Ectodermal cell (in vitro differentiated cells): ENCODE measurements at regions not wholly inside any gene's neighbourhood (a gene's known extent, or its start where the extent isn't known, plus 50 kb on each side); places are given as distances from the start of the nearest gene placed in this dataset.
"Not testable (repeated sequence)": the region's sequence is repeated elsewhere in the genome, so short reads cannot be mapped to it uniquely, and the experiment has no call there.

Source experiments
- H3K27ac ChIP-seq: 2 replicates; pipeline ENCODE4 v1.7.0; 2013; ENCODE audit warnings: mild to moderate bottlenecking, low read depth, low read length; ENCODE audit not compliant: insufficient read depth, poor library complexity, severe bottlenecking
- H3K27me3 ChIP-seq: 2 replicates; pipeline ENCODE4 v1.7.0; 2013; ENCODE audit warnings: mild to moderate bottlenecking, low read length; ENCODE audit not compliant: insufficient read depth, control insufficient read depth, poor library complexity, severe bottlenecking
- H3K36me3 ChIP-seq: one replicate; pipeline ENCODE4 v1.7.0; 2013; ENCODE audit warnings: low read length; ENCODE audit not compliant: control insufficient read depth, insufficient read depth
- H3K4me1 ChIP-seq: one replicate; pipeline ENCODE4 v1.7.0; 2013; ENCODE audit warnings: low read length; ENCODE audit not compliant: control insufficient read depth, insufficient read depth
- H3K4me3 ChIP-seq: 2 replicates; pipeline ENCODE4 v1.7.0; 2013; ENCODE audit warnings: low read depth, low read length, control low read depth; ENCODE audit not compliant: insufficient read depth
- H3K9me3 ChIP-seq: 2 replicates; pipeline ENCODE4 v1.7.0; 2013; ENCODE audit warnings: mild to moderate bottlenecking, low read length, moderate library complexity; ENCODE audit not compliant: control insufficient read depth
- WGBS, 2 experiments: methylation state at CpG; one replicate each; pipeline ENCODE4 v1.1.7; 2013; ENCODE audit warnings: missing lambda C conversion rate in 2 of 2; 5-methylcytosine and 5-hydroxymethylcytosine counted together

- Histone ChIP-seq H3K4me1 (no peaks in the 10 kb centered on the region), H3K4me3 (no peak overlapping the region), H3K36me3 (no peaks in the 10 kb centered on the region), H3K27ac (no peak overlapping the region), H3K27me3 (no peaks in the 10 kb centered on the region), H3K9me3 (no peaks in the 10 kb centered on the region)
- 93 to 96% methylated on average over 9 of the region's 9 CpGs for WGBS, 2 experiments
These were observed 168.9 kb upstream of the KAZN start for GRCh38 chr1:14429577-14429976.

DNA sequence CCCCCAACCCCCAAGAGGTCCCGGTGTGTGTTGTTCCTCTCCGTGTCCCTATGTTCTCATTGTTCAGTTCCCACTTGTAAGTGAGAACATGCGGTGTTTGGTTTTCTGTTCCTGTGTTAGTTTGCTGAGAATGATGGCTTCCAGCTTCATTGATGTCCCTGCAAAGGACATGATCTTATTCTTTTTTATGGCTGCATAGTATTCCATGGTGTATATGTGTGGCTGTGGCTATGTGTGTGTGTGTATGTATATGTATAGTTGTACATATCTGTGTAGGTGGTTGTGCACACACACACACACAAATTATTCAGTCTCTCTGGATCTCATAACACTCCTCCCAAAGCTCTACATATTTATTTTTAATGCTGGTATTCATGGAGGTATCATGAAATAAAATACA, 165.8 kb upstream of the KAZN start:
- not testable (repeated sequence) for H3K9me3 ChIP-seq, H3K36me3 ChIP-seq, H3K27me3 ChIP-seq, H3K4me1 ChIP-seq, H3K27ac ChIP-seq, H3K4me3 ChIP-seq
- WGBS, 2 experiments: 95 to 98% methylated on average over 3 of the region's 3 CpGs

GRCh38 chr1:14435368-14436023, 163.0 kb upstream of the KAZN start:
- no peak overlapping the region for H3K4me3 ChIP-seq
- no peaks in the 10 kb centered on the region for H3K9me3 ChIP-seq
- H3K27ac ChIP-seq: no peak overlapping the region
- no peaks in the 10 kb centered on the region for H3K36me3 ChIP-seq
- no peaks in the 10 kb centered on the region for H3K4me1 ChIP-seq
- WGBS, 2 experiments: 86 to 87% methylated on average over 14 of the region's 14 CpGs
- H3K27me3 ChIP-seq: no peaks in the 10 kb centered on the region

DNA sequence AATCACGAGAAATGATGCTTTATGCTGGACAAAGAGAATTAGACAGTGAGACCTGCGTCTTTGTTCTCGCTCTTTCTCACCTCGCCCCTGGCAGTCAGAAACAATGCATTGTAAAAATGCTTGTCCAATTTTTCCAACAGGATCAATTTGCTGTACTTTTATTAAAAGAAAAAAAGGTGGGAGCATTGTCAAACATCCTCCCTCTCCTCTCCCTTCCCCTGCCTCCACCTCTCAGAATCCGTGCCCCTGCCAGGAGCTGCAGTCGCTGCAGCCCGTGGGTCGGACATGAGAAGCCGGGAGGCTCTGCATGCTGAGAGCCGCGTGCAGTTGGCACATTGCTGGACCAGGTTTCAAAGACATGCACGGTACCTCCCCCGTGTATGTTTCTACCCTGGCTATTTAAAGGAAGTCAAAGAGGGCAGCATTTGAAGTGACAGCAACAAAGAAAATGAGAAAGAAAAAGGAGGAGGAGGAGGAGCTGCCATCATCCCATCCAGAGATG, 161.0 kb upstream of the KAZN start:
- H3K36me3 ChIP-seq: no peaks in the 10 kb centered on the region
- H3K4me1 ChIP-seq: no peaks in the 10 kb centered on the region
- no peak overlapping the region for H3K4me3 ChIP-seq
- 83% methylated on average over 13 of the region's 13 CpGs for WGBS, 2 experiments
- H3K27me3 ChIP-seq: no peaks in the 10 kb centered on the region
- no peaks in the 10 kb centered on the region for H3K9me3 ChIP-seq
- H3K27ac ChIP-seq: no peak overlapping the region

DNA sequence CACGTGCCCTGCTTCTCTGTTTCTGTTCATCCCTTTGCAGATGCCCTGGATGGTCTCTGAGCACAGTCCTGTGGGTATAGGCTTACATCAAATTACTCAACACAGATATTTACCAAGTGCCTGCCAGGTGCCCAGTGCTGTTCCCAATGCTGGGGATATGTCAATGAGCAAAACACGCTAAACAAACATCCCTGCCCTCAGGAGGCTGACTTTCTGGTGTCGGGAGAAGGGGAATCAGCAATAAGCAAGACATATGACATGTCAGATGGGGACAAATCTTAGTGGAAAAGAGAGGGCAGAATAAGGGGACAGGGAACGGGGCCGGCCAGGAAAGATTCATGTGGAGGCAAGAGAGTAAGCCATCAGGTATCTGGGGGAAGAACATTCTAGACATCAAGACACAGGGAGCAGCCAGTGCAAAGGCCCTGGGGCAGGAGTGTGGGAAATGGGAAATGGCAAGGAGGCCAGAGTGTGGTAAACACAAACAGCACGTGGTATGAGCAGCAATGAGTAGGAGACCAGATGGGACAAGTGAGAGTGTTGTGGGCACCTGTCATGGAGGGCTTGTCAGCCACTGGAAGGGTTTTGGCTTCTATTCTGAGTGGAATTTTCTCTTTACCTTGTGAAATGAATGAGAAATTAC, 160.2 kb upstream of the KAZN start:
- no peaks in the 10 kb centered on the region for H3K4me1 ChIP-seq
- no peaks in the 10 kb centered on the region for H3K27me3 ChIP-seq
- 90 to 91% methylated on average over 6 of the region's 6 CpGs for WGBS, 2 experiments
- H3K36me3 ChIP-seq: no peaks in the 10 kb centered on the region
- no peak overlapping the region for H3K27ac ChIP-seq
- H3K9me3 ChIP-seq: no peaks in the 10 kb centered on the region
- H3K4me3 ChIP-seq: no peak overlapping the region

- Histone ChIP-seq H3K36me3 (no peaks in the 10 kb centered on the region), H3K4me3 (no peak overlapping the region), H3K27me3 (no peaks in the 10 kb centered on the region), H3K9me3 (no peaks in the 10 kb centered on the region), H3K27ac (no peak overlapping the region), H3K4me1 (no peaks in the 10 kb centered on the region)
- 86 to 93% methylated on average over 1 of the region's 1 CpG for WGBS, 2 experiments
These were observed 159.5 kb upstream of the KAZN start for GRCh38 chr1:14439015-14439414.

DNA sequence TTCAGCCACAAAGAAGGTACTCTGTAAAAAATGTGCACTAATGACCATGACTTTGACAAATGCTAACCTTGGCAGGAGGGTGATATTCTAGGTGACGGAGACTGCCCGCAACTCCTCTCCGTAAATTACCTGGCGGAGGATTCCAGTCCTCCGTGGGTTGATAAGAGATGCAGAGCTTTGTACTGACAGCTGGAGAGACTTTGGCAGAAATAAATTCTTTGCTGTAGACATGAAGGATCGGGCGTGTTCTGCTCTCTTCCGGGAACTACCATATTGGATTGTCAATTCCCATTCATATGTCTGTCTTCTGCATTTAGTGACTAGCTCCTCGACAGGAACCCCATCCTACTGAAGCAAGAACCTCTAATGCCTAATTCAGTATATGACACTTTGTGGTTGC, 158.3 kb upstream of the KAZN start:
- Histone ChIP-seq H3K4me3 (no peak overlapping the region), H3K27ac (no peak overlapping the region), H3K27me3 (no peaks in the 10 kb centered on the region), H3K9me3 (no peaks in the 10 kb centered on the region), H3K4me1 (no peaks in the 10 kb centered on the region), H3K36me3 (no peaks in the 10 kb centered on the region)
- 95% methylated on average over 9 of the region's 9 CpGs for WGBS, 2 experiments

DNA sequence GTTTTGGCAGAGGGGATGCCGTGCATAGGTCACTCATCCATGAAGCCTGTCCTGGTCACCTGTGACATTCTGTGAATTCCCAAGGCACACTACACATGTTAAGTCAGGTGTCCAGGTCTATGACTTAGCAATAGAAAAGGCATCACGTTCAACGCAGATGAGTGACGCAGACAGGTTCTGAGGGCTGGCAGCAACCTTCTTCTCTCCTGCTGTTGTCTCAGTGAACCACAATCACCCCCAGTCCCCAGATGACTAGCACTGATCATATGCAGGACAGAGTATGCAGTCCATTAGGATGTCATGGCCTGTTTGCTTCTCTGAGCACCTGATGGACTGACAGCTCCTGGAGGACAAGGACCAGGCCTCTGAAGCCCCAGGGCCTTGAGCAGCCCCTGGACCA, 157.8 kb upstream of the KAZN start:
- H3K36me3 ChIP-seq: no peaks in the 10 kb centered on the region
- no peak overlapping the region for H3K4me3 ChIP-seq
- WGBS, 2 experiments: 93 to 95% methylated on average over 4 of the region's 4 CpGs
- no peaks in the 10 kb centered on the region for H3K9me3 ChIP-seq
- H3K27me3 ChIP-seq: no peaks in the 10 kb centered on the region
- H3K4me1 ChIP-seq: no peaks in the 10 kb centered on the region
- no peak overlapping the region for H3K27ac ChIP-seq

DNA sequence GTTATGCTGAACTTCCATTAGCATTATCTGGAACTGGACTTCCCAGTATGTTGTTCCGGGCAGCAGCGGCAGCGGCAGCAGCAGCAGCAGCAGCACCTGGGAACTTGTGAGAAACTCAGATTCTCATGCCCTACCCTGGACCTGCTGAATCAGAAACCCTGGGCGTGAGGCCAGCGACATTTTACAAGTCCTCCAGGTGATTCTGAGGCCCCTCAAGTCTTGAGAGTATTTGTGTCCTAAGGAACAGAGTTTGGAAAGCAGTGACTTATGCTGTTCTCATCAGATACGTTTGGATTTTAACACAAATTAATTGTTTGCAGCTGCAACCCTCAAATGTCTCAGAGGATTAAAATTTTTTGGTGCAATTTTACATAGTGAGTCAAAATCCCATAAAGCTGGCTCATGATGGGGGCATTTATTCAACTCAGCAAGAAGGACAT, 157.2 kb upstream of the KAZN start:
- Histone ChIP-seq H3K4me1 (no peaks in the 10 kb centered on the region), H3K9me3 (no peaks in the 10 kb centered on the region), H3K27ac (no peak overlapping the region), H3K36me3 (no peaks in the 10 kb centered on the region), H3K27me3 (no peaks in the 10 kb centered on the region), H3K4me3 (no peak overlapping the region)
- 91 to 97% methylated on average over 6 of the region's 6 CpGs for WGBS, 2 experiments

DNA sequence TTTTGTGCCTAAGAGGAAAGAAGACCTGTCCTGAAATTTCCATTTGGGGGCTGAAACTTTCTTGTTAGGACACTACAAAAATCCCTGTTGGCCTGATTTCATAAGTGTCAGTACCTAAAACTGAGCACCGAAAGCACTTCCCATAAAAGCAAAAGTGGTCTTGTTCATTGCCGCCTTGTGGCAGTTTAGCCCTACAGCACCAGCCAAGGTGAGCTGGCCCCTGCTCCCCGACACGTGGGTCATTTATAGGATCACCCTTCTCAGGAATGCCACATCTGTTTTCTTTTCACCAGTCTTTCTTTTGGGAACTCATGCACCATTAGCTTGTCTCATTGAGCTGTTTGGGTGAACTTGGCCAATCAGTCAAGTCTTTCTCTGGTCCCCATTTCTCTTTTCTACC, 155.8 kb upstream of the KAZN start:
- Histone ChIP-seq H3K4me1 (no peaks in the 10 kb centered on the region), H3K4me3 (no peak overlapping the region), H3K27ac (no peak overlapping the region), H3K36me3 (no peaks in the 10 kb centered on the region), H3K9me3 (no peaks in the 10 kb centered on the region), H3K27me3 (no peaks in the 10 kb centered on the region)
- WGBS, 2 experiments: 83 to 85% methylated on average over 4 of the region's 4 CpGs
